ENCODE measurements at regions not wholly inside any gene's neighbourhood (a gene's known extent, or its start where the extent isn't known, plus 50 kb on each side); places are given as distances from the start of the nearest gene placed in this dataset.

GRCh38 chr22:48279461-48279756, 1517.0 kb downstream of the TBC1D22A start:
- ATAC-seq (no peak), DNase-seq (ENCODE audit: low read depth, low spot score) (no peak)
- ChIA-PET CTCF (no interaction called here), RAD21 (ENCODE audit: low non-redundant PET in 1 of 2, low total read pairs in 2 of 2, uncharacterized antibody in 2 of 2, unreplicated experiment in 2 of 2) (no interaction called here), POLR2A (no interaction called here)
- H3K4me3 ChIP-seq (replicated peaks in 1 of 2; ENCODE audit: low read depth in 1 of 2, low read length in 2 of 2) = no peak overlapping the region
- H2AFZ ChIP-seq (ENCODE audit: low read depth, low read length, poor library complexity, severe bottlenecking) = no peak overlapping the region
- TF ChIP-seq, protein P1, sequence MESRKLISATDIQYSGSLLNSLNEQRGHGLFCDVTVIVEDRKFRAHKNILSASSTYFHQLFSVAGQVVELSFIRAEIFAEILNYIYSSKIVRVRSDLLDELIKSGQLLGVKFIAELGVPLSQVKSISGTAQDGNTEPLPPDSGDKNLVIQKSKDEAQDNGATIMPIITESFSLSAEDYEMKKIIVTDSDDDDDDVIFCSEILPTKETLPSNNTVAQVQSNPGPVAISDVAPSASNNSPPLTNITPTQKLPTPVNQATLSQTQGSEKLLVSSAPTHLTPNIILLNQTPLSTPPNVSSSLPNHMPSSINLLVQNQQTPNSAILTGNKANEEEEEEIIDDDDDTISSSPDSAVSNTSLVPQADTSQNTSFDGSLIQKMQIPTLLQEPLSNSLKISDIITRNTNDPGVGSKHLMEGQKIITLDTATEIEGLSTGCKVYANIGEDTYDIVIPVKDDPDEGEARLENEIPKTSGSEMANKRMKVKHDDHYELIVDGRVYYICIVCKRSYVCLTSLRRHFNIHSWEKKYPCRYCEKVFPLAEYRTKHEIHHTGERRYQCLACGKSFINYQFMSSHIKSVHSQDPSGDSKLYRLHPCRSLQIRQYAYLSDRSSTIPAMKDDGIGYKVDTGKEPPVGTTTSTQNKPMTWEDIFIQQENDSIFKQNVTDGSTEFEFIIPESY (IDR thresholded peaks at IDR 0.05; ENCODE audit: extremely low read depth, insufficient replicate concordance, low read length) = no peak
- TF ChIP-seq EZH2 (IDR thresholded peaks at IDR 0.05) (no peak), ELF1 (IDR thresholded peaks at IDR 0.05; ENCODE audit: borderline replicate concordance, low read depth) (no peak), ZFX (IDR thresholded peaks at IDR 0.05) (no peak), POLR2AphosphoS5 (IDR thresholded peaks at IDR 0.05; ENCODE audit: low read depth, low read length) (no peak), CEBPB (IDR thresholded peaks at IDR 0.05; ENCODE audit: low read depth) (no peak), CBX3 (IDR thresholded peaks at IDR 0.05; ENCODE audit: low read depth) (no peak), TCF7L2 (IDR thresholded peaks at IDR 0.05; ENCODE audit: borderline replicate concordance, extremely low read depth, insufficient read depth, insufficient read length) (no peak), MAX (IDR thresholded peaks at IDR 0.05) (no peak), SIN3A (IDR thresholded peaks at IDR 0.05; ENCODE audit: low read depth) (no peak), ZNF274 (IDR thresholded peaks at IDR 0.05; ENCODE audit: low read depth, low read length) (no peak), EZH2phosphoT487 (IDR thresholded peaks at IDR 0.05; ENCODE audit: borderline replicate concordance) (no peak), SRF (IDR thresholded peaks at IDR 0.05; ENCODE audit: low read depth) (no peak), YY1 (IDR thresholded peaks at IDR 0.05; ENCODE audit: extremely low read depth, insufficient replicate concordance, low read depth, low read length) (no peak), EGR1 (IDR thresholded peaks at IDR 0.05; ENCODE audit: low read depth) (no peak), SP1 (IDR thresholded peaks at IDR 0.05; ENCODE audit: low read depth) (no peak), FOSL1 (IDR thresholded peaks at IDR 0.05; ENCODE audit: low read depth) (no peak)
- TF ChIP-seq, protein P2, sequence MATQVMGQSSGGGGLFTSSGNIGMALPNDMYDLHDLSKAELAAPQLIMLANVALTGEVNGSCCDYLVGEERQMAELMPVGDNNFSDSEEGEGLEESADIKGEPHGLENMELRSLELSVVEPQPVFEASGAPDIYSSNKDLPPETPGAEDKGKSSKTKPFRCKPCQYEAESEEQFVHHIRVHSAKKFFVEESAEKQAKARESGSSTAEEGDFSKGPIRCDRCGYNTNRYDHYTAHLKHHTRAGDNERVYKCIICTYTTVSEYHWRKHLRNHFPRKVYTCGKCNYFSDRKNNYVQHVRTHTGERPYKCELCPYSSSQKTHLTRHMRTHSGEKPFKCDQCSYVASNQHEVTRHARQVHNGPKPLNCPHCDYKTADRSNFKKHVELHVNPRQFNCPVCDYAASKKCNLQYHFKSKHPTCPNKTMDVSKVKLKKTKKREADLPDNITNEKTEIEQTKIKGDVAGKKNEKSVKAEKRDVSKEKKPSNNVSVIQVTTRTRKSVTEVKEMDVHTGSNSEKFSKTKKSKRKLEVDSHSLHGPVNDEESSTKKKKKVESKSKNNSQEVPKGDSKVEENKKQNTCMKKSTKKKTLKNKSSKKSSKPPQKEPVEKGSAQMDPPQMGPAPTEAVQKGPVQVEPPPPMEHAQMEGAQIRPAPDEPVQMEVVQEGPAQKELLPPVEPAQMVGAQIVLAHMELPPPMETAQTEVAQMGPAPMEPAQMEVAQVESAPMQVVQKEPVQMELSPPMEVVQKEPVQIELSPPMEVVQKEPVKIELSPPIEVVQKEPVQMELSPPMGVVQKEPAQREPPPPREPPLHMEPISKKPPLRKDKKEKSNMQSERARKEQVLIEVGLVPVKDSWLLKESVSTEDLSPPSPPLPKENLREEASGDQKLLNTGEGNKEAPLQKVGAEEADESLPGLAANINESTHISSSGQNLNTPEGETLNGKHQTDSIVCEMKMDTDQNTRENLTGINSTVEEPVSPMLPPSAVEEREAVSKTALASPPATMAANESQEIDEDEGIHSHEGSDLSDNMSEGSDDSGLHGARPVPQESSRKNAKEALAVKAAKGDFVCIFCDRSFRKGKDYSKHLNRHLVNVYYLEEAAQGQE (IDR thresholded peaks at IDR 0.05; ENCODE audit: low read depth) = no peak
- TF ChIP-seq, protein P3, sequence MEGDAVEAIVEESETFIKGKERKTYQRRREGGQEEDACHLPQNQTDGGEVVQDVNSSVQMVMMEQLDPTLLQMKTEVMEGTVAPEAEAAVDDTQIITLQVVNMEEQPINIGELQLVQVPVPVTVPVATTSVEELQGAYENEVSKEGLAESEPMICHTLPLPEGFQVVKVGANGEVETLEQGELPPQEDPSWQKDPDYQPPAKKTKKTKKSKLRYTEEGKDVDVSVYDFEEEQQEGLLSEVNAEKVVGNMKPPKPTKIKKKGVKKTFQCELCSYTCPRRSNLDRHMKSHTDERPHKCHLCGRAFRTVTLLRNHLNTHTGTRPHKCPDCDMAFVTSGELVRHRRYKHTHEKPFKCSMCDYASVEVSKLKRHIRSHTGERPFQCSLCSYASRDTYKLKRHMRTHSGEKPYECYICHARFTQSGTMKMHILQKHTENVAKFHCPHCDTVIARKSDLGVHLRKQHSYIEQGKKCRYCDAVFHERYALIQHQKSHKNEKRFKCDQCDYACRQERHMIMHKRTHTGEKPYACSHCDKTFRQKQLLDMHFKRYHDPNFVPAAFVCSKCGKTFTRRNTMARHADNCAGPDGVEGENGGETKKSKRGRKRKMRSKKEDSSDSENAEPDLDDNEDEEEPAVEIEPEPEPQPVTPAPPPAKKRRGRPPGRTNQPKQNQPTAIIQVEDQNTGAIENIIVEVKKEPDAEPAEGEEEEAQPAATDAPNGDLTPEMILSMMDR (IDR thresholded peaks at IDR 0.05 in 2 of 3, conservative IDR thresholded peaks at IDR 0.05 in 1 of 3; ENCODE audit: borderline replicate concordance in 1 of 3, insufficient read depth in 1 of 3, low read depth in 2 of 3, low read length in 2 of 3) = no peak
- H3K36me3 ChIP-seq (ENCODE audit: control insufficient read depth in 1 of 2, insufficient read depth in 2 of 2, low read length in 2 of 2) = no peaks in the 10 kb centered on the region
- intact Hi-C loops (cut with micrococcal nuclease) = no loop called here
- H3K9me2 ChIP-seq (ENCODE audit: insufficient read depth) = no peaks in the 10 kb centered on the region
- H3K27me3 ChIP-seq (ENCODE audit: insufficient read depth, low read length) = no peaks in the 10 kb centered on the region
- no peak overlapping the region for H3K4me2 ChIP-seq (ENCODE audit: low read length)
- H3K9me3 ChIP-seq (ENCODE audit: control insufficient read depth in 1 of 2, insufficient read depth in 1 of 2, low read depth in 1 of 2, low read length in 2 of 2) = no peaks in the 10 kb centered on the region; a peak in 1 of 4 replicates
- H3K9ac ChIP-seq (ENCODE audit: low read length) = no peak overlapping the region
- H3K79me2 ChIP-seq (ENCODE audit: insufficient read depth, low read length) = no peaks in the 10 kb centered on the region
- BruUV-seq (replicated peaks) = no TSS peak
- no peak overlapping the region for H3K27ac ChIP-seq (ENCODE audit: low read depth, low read length)
- H3K4me1 ChIP-seq (ENCODE audit: control insufficient read depth in 1 of 2, insufficient read depth in 2 of 2, low read length in 2 of 2) = no peaks in the 10 kb centered on the region
- no peaks in the 10 kb centered on the region for H4K20me1 ChIP-seq (ENCODE audit: insufficient read depth)
